B cell (primary cell): ENCODE measurements at regions not wholly inside any gene's neighbourhood (a gene's known extent, or its start where the extent isn't known, plus 50 kb on each side); places are given as distances from the start of the nearest gene placed in this dataset.

Experiments
- ATAC-seq: fragments of 200-7000 bp; cut with Tn5 transposase; one replicate; pipeline ENCODE4 v1.10.0; 2021; ENCODE audit warnings: low read depth, mild to moderate bottlenecking, moderate number of reproducible peaks, moderate library complexity
- CTCF ChIA-PET: fragments of 350-600 bp; sonication (Branson Sonifier 250); formaldehyde crosslinking; loops from one replicate; lab custom pipeline; 2021; ENCODE audit warnings: antibody characterized with exemption, inconsistent platforms; lab: Charles Lee
- POLR2A ChIA-PET: fragments of 350-600 bp; sonication (Branson Sonifier 250); formaldehyde crosslinking; loops from one replicate; lab custom pipeline; 2021; ENCODE audit warnings: antibody characterized with exemption; lab: Charles Lee
- DNase-seq: peaks from one replicate; pipeline ENCODE4 v3.0.0; 2013
- H2AFZ ChIP-seq: 2 replicates; pipeline ENCODE4 v1.6.1; 2012; ENCODE audit warnings: mild to moderate bottlenecking, low read depth, low read length; ENCODE audit not compliant: insufficient read depth, poor library complexity, severe bottlenecking
- H3K27ac ChIP-seq, 2 donors: 1 replicate in 1 of 2; 2 replicates in 1 of 2; pipeline ENCODE4 v1.5.1; 2012 to 2013; ENCODE audit warnings: low read length in 2 of 2, mild to moderate bottlenecking in 2 of 2, moderate library complexity in 1 of 2
- H3K27me3 ChIP-seq, 4 experiments: fragments of 200-600 bp in 1 of 4; sonication (generic) in 1 of 4; replicated peaks in 1 of 4; 1 replicate in 2 of 4; 2 replicates in 2 of 4; pipeline versions ENCODE4 v1.6.1 to v1.7.0; 2013 to 2016; ENCODE audit warnings: low read length in 3 of 4, mild to moderate bottlenecking in 2 of 4, mixed read lengths in 1 of 4, moderate library complexity in 1 of 4; ENCODE audit not compliant: insufficient read depth in 4 of 4, control insufficient read depth in 3 of 4; ENCODE audit errors: control extremely low read depth in 1 of 4
- H3K36me3 ChIP-seq, 2 experiments: replicated peaks in 1 of 2; 1 replicate in 1 of 2; 2 replicates in 1 of 2; pipeline versions ENCODE4 v1.6.1 to v1.7.1; 2013; ENCODE audit warnings: low read length in 1 of 2; ENCODE audit not compliant: insufficient read depth in 2 of 2, control insufficient read depth in 1 of 2; ENCODE audit errors: control extremely low read depth in 1 of 2, extremely low read depth in 1 of 2
- H3K4me1 ChIP-seq, 2 donors: fragments of 200-600 bp in 1 of 2; sonication (generic) in 1 of 2; 1 replicate in 1 of 2; 2 replicates in 1 of 2; pipeline versions ENCODE4 v1.5.1 to v1.6.1; 2013 to 2017; ENCODE audit warnings: low read length in 2 of 2; ENCODE audit not compliant: control insufficient read depth in 2 of 2, insufficient read depth in 2 of 2
- H3K4me2 ChIP-seq: replicated peaks from 2 replicates; pipeline ENCODE3; 2012; ENCODE audit warnings: mild to moderate bottlenecking, low read depth, low read length; ENCODE audit not compliant: poor library complexity, severe bottlenecking
- H3K4me3 ChIP-seq, 5 experiments: fragments of 200-600 bp in 1 of 5; sonication (generic) in 1 of 5; 1 replicate in 3 of 5; 2 replicates in 2 of 5; pipeline versions ENCODE4 v1.5.1 to v1.7.0; 2011 to 2016; ENCODE audit warnings: low read length in 4 of 5, mild to moderate bottlenecking in 4 of 5, low read depth in 2 of 5, control low read depth in 1 of 5, moderate library complexity in 1 of 5; ENCODE audit not compliant: insufficient read depth in 1 of 5; ENCODE audit errors: control extremely low read depth in 1 of 5, extremely low read depth in 1 of 5
- H3K79me2 ChIP-seq: fragments of 200-600 bp; sonication (generic); one replicate; pipeline ENCODE4 v1.6.0; 2016; ENCODE audit warnings: low read length; ENCODE audit not compliant: control insufficient read depth, insufficient read depth
- H3K9ac ChIP-seq: fragments of 200-600 bp; sonication (generic); 2 replicates; pipeline ENCODE4 v1.6.1; 2017; ENCODE audit warnings: mild to moderate bottlenecking, low read length, moderate library complexity
- H3K9me3 ChIP-seq, 3 donors: one replicate each; pipeline versions ENCODE4 v1.6.1 to v1.7.1; 2013; ENCODE audit warnings: low read length in 2 of 3; ENCODE audit not compliant: control insufficient read depth in 2 of 3, insufficient read depth in 1 of 3; ENCODE audit errors: control extremely low read depth in 1 of 3
- H4K20me1 ChIP-seq: 2 replicates; pipeline ENCODE4 v1.6.0; 2012; ENCODE audit warnings: mild to moderate bottlenecking, low read length; ENCODE audit not compliant: insufficient read depth, control insufficient read depth, poor library complexity, severe bottlenecking
- H3K27ac Mint-ChIP-seq: one replicate; pipeline ENCODE4 v1.8.0; 2021; ENCODE audit warnings: mixed read lengths
- H3K27me3 Mint-ChIP-seq: one replicate; pipeline ENCODE4 v1.8.0; 2021; ENCODE audit warnings: mixed read lengths
- H3K4me1 Mint-ChIP-seq: one replicate; pipeline ENCODE4 v1.8.0; 2021; ENCODE audit warnings: mixed read lengths
- H3K4me3 Mint-ChIP-seq: one replicate; pipeline ENCODE4 v1.8.0; 2021; ENCODE audit warnings: mixed read lengths
- H3K9me3 Mint-ChIP-seq: one replicate; pipeline ENCODE4 v1.8.0; 2022; ENCODE audit warnings: mixed read lengths; ENCODE audit not compliant: insufficient read depth
- EZH2 ChIP-seq: IDR thresholded peaks from 2 replicates; pipeline ENCODE4 v1.6.1; 2012; ENCODE audit warnings: borderline replicate concordance, low read depth, mild to moderate bottlenecking, moderate library complexity, low read length; ENCODE audit not compliant: insufficient read depth, poor library complexity, severe bottlenecking
- WGBS: methylation state at CpG from one replicate; pipeline ENCODE4 v1.1.5; 2013; ENCODE audit warnings: missing lambda C conversion rate; ENCODE audit not compliant: insufficient coverage; 5-methylcytosine and 5-hydroxymethylcytosine counted together
- intact Hi-C: fragments of 100-400 bp; cut with micrococcal nuclease; formaldehyde crosslinking; loops from one replicate; pipeline ENCODE4 v1.10.0; 2022
- TF ChIP-seq, protein P1 (sequence below): fragments of 200-600 bp; IDR thresholded peaks from one replicate; pipeline ENCODE4 v1.8.0; 2022; ENCODE audit warnings: antibody characterized with exemption, mild to moderate bottlenecking

DNA sequence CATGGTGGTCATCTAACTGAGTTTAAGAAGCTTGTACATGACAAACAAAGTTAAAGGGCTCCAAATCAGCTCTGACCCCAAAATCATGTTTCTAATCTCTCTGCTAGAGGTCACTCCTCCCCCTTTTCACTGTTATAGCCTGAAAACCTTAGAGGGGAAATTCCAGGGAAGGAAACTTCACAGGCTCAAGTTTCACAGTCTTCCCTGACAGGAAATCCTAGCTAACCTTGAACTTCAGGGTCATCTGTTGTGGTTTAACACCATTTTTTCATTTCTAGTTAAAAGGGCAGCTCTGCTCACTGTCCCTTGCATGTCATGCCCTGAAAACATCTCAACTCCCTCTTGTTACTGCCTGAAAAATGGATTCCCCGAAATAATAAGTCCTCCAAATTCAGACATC, 104.4 kb upstream of the BMP2 start:
- no peak overlapping the region for H3K27ac ChIP-seq
- H3K36me3 ChIP-seq, result no peaks in the 10 kb centered on the region
- H2AFZ ChIP-seq, result no peak overlapping the region
- Mint-ChIP-seq H3K27me3 (no peaks in the 10 kb centered on the region), H3K27ac (no peak overlapping the region), H3K4me1 (no peaks in the 10 kb centered on the region), H3K9me3 (no peaks in the 10 kb centered on the region), H3K4me3 (no peak overlapping the region)
- no peak for TF ChIP-seq EZH2
- TF ChIP-seq, protein P1, sequence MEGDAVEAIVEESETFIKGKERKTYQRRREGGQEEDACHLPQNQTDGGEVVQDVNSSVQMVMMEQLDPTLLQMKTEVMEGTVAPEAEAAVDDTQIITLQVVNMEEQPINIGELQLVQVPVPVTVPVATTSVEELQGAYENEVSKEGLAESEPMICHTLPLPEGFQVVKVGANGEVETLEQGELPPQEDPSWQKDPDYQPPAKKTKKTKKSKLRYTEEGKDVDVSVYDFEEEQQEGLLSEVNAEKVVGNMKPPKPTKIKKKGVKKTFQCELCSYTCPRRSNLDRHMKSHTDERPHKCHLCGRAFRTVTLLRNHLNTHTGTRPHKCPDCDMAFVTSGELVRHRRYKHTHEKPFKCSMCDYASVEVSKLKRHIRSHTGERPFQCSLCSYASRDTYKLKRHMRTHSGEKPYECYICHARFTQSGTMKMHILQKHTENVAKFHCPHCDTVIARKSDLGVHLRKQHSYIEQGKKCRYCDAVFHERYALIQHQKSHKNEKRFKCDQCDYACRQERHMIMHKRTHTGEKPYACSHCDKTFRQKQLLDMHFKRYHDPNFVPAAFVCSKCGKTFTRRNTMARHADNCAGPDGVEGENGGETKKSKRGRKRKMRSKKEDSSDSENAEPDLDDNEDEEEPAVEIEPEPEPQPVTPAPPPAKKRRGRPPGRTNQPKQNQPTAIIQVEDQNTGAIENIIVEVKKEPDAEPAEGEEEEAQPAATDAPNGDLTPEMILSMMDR, result no peak
- no peaks in the 10 kb centered on the region for H3K27me3 ChIP-seq
- intact Hi-C loops, result no loop called here
- no peaks in the 10 kb centered on the region for H3K9me3 ChIP-seq
- ATAC-seq, result no peak
- no peaks in the 10 kb centered on the region for H4K20me1 ChIP-seq
- no peaks in the 10 kb centered on the region for H3K4me1 ChIP-seq
- H3K4me2 ChIP-seq, result no peak overlapping the region
- WGBS, result no CpG with 5 or more reads among the region's 1 CpG
- H3K79me2 ChIP-seq, result no peaks in the 10 kb centered on the region
- ChIA-PET POLR2A (no interaction called here), CTCF (no interaction called here)
- H3K4me3 ChIP-seq, result no peak overlapping the region
- no peak for DNase-seq
- no peak overlapping the region for H3K9ac ChIP-seq

DNA sequence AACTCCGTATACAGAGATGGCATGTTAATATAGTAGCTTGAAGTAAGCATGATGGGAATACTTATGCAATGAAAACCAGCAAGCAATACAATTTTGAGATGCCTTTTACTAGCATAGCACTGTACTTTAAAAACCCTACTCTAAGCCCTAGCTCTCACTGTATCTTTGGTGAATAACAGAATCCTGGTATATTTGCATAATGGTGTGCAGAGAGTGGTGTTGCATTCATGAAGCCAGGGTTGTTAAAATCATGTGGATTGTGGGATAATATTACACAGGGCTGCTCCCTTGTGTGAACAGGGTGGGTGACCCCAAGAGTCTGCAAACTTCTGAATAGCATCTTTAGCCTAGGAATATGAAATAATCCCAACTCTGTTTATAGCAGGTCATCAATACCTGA, 105.2 kb upstream of the BMP2 start:
- no CpG with 5 or more reads among the region's 1 CpG for WGBS
- no peak for DNase-seq
- Histone ChIP-seq H3K36me3 (no peaks in the 10 kb centered on the region), H3K9me3 (no peaks in the 10 kb centered on the region), H3K4me2 (no peak overlapping the region), H3K27me3 (no peaks in the 10 kb centered on the region), H4K20me1 (no peaks in the 10 kb centered on the region), H2AFZ (no peak overlapping the region), H3K79me2 (no peaks in the 10 kb centered on the region), H3K4me1 (no peaks in the 10 kb centered on the region), H3K9ac (no peak overlapping the region), H3K4me3 (no peak overlapping the region), H3K27ac (no peak overlapping the region)
- H3K27me3 Mint-ChIP-seq, result no peaks in the 10 kb centered on the region
- H3K9me3 Mint-ChIP-seq, result no peaks in the 10 kb centered on the region
- intact Hi-C loops, result no loop called here
- no peaks in the 10 kb centered on the region for H3K4me1 Mint-ChIP-seq
- no peak overlapping the region for H3K27ac Mint-ChIP-seq
- no peak overlapping the region for H3K4me3 Mint-ChIP-seq
- CTCF ChIA-PET, result no interaction called here
- no peak for ATAC-seq
- TF ChIP-seq EZH2, result no peak
- POLR2A ChIA-PET, result no interaction called here
